OCI-LY3 (cell line): ENCODE measurements at regions not wholly inside any gene's neighbourhood (a gene's known extent, or its start where the extent isn't known, plus 50 kb on each side); places are given as distances from the start of the nearest gene placed in this dataset.
"Not testable (repeated sequence)": the region's sequence is repeated elsewhere in the genome, so short reads cannot be mapped to it uniquely, and the experiment has no call there.

Experiments
- H2AFZ ChIP-seq: fragments of 200-600, 300-600 bp; shearing (Covaris generic); 2 replicates; pipeline ENCODE4 v1.6.0; 2014; ENCODE audit warnings: antibody characterized with exemption, low read depth, low read length
- H3K27ac ChIP-seq: fragments of 200-600, 300-600 bp; sonication (generic); 2 replicates; pipeline ENCODE4 v1.5.1; 2014; ENCODE audit warnings: mild to moderate bottlenecking, low read length, moderate library complexity, mixed read lengths
- H3K27me3 ChIP-seq: fragments of 200-600, 300-600 bp; sonication (generic); 2 replicates; pipeline ENCODE4 v1.6.1; 2014; ENCODE audit warnings: low read depth, low read length, mixed read lengths
- H3K36me3 ChIP-seq: fragments of 200-600, 300-600 bp; sonication (generic); replicated peaks from 2 replicates; pipeline ENCODE3; 2014; ENCODE audit warnings: low read depth, low read length, mixed read lengths
- H3K4me1 ChIP-seq: fragments of 300-600, 200-600 bp; sonication (generic); 2 replicates; pipeline ENCODE4 v1.6.1; 2014; ENCODE audit warnings: low read length, mixed read lengths
- H3K4me2 ChIP-seq: fragments of 200-600, 300-600 bp; sonication (generic); 2 replicates; pipeline ENCODE4 v1.6.1; 2014; ENCODE audit warnings: low read length, mixed read lengths
- H3K4me3 ChIP-seq: fragments of 300-600, 200-600 bp; sonication (generic); 2 replicates; pipeline ENCODE4 v1.5.1; 2014; ENCODE audit warnings: antibody characterized with exemption, mild to moderate bottlenecking, low read length, moderate library complexity
- H3K79me2 ChIP-seq: fragments of 300-600, 200-600 bp; shearing (Covaris generic); 2 replicates; pipeline ENCODE4 v1.6.1; 2014; ENCODE audit warnings: mild to moderate bottlenecking, low read length, mixed read lengths
- H3K9ac ChIP-seq: fragments of 300-600, 200-600 bp; shearing (Covaris generic); 2 replicates; pipeline ENCODE4 v1.6.0; 2014; ENCODE audit warnings: mild to moderate bottlenecking, low read length, moderate library complexity
- H3K9me3 ChIP-seq: fragments of 200-600, 300-600 bp; shearing (Covaris generic); 2 replicates; pipeline ENCODE4 v1.6.1; 2014; ENCODE audit warnings: low read length, mixed read lengths; ENCODE audit not compliant: insufficient read depth
- H4K20me1 ChIP-seq: fragments of 200-600, 300-600 bp; sonication (generic); 2 replicates; pipeline ENCODE4 v1.6.1; 2016; ENCODE audit warnings: low read length, mixed read lengths; ENCODE audit not compliant: insufficient read depth
- CTCF ChIP-seq: fragments of 200-600, 300-600 bp; sonication (generic); IDR thresholded peaks from 2 replicates; pipeline ENCODE4 v1.5.1; 2014; ENCODE audit warnings: antibody characterized with exemption, low read length, low read depth
- EZH2phosphoT487 ChIP-seq: fragments of 200-600 bp; shearing (Covaris generic); IDR thresholded peaks from 2 replicates; pipeline ENCODE4 v1.6.1; 2018; ENCODE audit warnings: antibody characterized with exemption, mixed run types, low read depth

GRCh38 chr4:146049802-146050201 is 111.2 kb upstream of the ZNF827 start:
- no peaks in the 10 kb centered on the region for H4K20me1 ChIP-seq
- H3K4me3 ChIP-seq: peak overlapping the region; percentile 23
- H3K36me3 ChIP-seq: peaks cover 11% of the 10 kb centered on the region
- H3K79me2 ChIP-seq: no peaks in the 10 kb centered on the region
- TF ChIP-seq EZH2phosphoT487 (0 out of 2 replicates have a peak, but pooled peaks have one; percentile 10), CTCF (0 out of 2 replicates have a peak, but pooled peaks have one; percentile 7)
- H2AFZ ChIP-seq: 0 out of 2 replicates have a peak overlapping the region, but pooled peaks have one; percentile 0
- peak overlapping the region; percentile 79 for H3K27ac ChIP-seq
- peak overlapping the region; percentile 50 for H3K9ac ChIP-seq
- H3K9me3 ChIP-seq: peaks cover 10% of the 10 kb centered on the region; the same call in 1 of the 2 replicates
- peak overlapping the region; percentile 54 for H3K4me2 ChIP-seq
- no peaks in the 10 kb centered on the region for H3K27me3 ChIP-seq
- peaks cover 38% of the 10 kb centered on the region for H3K4me1 ChIP-seq

- H3K4me2 ChIP-seq, H3K27me3 ChIP-seq, H2AFZ ChIP-seq, H4K20me1 ChIP-seq, H3K9ac ChIP-seq, H3K27ac ChIP-seq, H3K9me3 ChIP-seq, H3K79me2 ChIP-seq, H3K4me3 ChIP-seq: not testable (repeated sequence)
- Histone ChIP-seq H3K4me1 (peaks cover 30% of the 10 kb centered on the region), H3K36me3 (peaks cover 11% of the 10 kb centered on the region)
These were observed 109.1 kb upstream of the ZNF827 start for GRCh38 chr4:146047768-146048167.

GRCh38 chr4:146041139-146042004 is 102.7 kb upstream of the ZNF827 start:
- Histone ChIP-seq H3K27ac (no peak overlapping the region), H3K4me3 (no peak overlapping the region), H3K9me3 (no peaks in the 10 kb centered on the region), H3K27me3 (no peaks in the 10 kb centered on the region), H2AFZ (no peak overlapping the region), H4K20me1 (no peaks in the 10 kb centered on the region), H3K4me2 (no peak overlapping the region), H3K9ac (no peak overlapping the region), H3K79me2 (no peaks in the 10 kb centered on the region), H3K4me1 (peaks cover 13% of the 10 kb centered on the region), H3K36me3 (no peaks in the 10 kb centered on the region)
- TF ChIP-seq EZH2phosphoT487 (no peak), CTCF (no peak)

- H3K4me3 ChIP-seq: no peak overlapping the region
- H3K36me3 ChIP-seq: no peaks in the 10 kb centered on the region
- no peak overlapping the region for H2AFZ ChIP-seq
- no peaks in the 10 kb centered on the region for H3K9me3 ChIP-seq
- H3K27me3 ChIP-seq: no peaks in the 10 kb centered on the region
- no peak overlapping the region for H3K4me2 ChIP-seq
- peak; percentile 26 for TF ChIP-seq CTCF
- no peak for TF ChIP-seq EZH2phosphoT487
- no peaks in the 10 kb centered on the region for H3K79me2 ChIP-seq
- no peak overlapping the region for H3K27ac ChIP-seq
- H3K9ac ChIP-seq: no peak overlapping the region
- H3K4me1 ChIP-seq: peaks cover 13% of the 10 kb centered on the region
- no peaks in the 10 kb centered on the region for H4K20me1 ChIP-seq
These were observed 102.0 kb upstream of the ZNF827 start for GRCh38 chr4:146040623-146041022.
